Transverse colon (tissue), 4 donors: ENCODE measurements at regions not wholly inside any gene's neighbourhood (a gene's known extent, or its start where the extent isn't known, plus 50 kb on each side); places are given as distances from the start of the nearest gene placed in this dataset.

Source experiments
- CTCF ChIP-seq, 5 experiments: fragments of 200-600 bp in 3 of 5; fragments of 450-650 bp in 2 of 5; sonication (generic) in 3 of 5; IDR thresholded peaks; 1 replicate in 2 of 5; 2 replicates in 3 of 5; pipeline ENCODE4 v1.5.1; 2016 to 2017; ENCODE audit warnings: antibody characterized with exemption in 5 of 5, inconsistent platforms in 3 of 5, mild to moderate bottlenecking in 2 of 5, moderate library complexity in 1 of 5
- POLR2AphosphoS5 ChIP-seq, 3 donors: sonication (generic); formaldehyde crosslinking; IDR thresholded peaks; one replicate each; pipeline ENCODE4 v1.6.1; 2016; ENCODE audit warnings: antibody characterized with exemption in 3 of 3

- TF ChIP-seq CTCF (IDR thresholded peaks at IDR 0.05) (no peak), POLR2AphosphoS5 (IDR thresholded peaks at IDR 0.05) (no peak)
These were observed 90.2 kb upstream of the SSTR4 start for GRCh38 chr20:22944936-22945335.
